ENCODE measurements at regions not wholly inside any gene's neighbourhood (a gene's known extent, or its start where the extent isn't known, plus 50 kb on each side); places are given as distances from the start of the nearest gene placed in this dataset.

DNA sequence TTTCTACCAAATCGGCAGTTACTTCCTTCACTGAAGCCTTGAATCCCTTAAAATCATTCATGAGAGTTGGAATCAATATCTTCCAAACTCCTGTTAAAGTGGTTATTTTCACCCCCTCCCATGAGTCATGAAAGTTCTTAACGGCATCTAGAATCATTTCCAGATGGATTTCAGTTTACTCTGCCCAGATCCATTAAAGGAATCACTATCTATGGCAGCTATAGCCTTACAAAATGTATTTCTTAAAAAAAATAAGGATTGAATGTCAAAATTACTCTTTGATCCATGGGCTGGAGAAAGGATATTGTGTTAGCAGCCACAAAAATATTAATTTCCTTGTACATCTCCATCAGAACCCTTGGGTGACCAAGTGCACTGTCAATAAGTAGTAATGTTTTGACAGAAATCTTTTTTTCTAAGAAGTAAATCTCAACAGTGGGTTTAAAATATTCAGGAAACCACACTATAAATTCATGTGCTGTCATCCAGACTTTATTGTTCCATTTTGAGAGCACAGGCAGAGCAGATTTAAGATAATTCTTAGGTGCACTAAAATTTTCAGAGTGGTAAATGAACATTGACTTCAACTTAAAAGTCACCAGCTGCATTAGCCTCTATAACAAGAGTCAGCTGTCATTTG lies 767.7 kb downstream of the DTWD2 start:
- Histone ChIP-seq H3K4me2 (ENCODE audit: control insufficient read depth, extremely low read depth, insufficient read depth, low read depth, low read length) (no peak overlapping the region), H3K9ac (ENCODE audit: control insufficient read depth, extremely low read depth, insufficient read depth, low read length) (no peak overlapping the region), H3K79me2 (ENCODE audit: control insufficient read depth, insufficient read depth, low read length) (no peaks in the 10 kb centered on the region), H3K9me1 (ENCODE audit: control insufficient read depth, extremely low read depth, insufficient read depth, low read length) (no peaks in the 10 kb centered on the region), H3K27ac (ENCODE audit: control insufficient read depth, insufficient read depth, low read length) (no peak overlapping the region), H4K20me1 (ENCODE audit: control insufficient read depth, extremely low read depth, insufficient read depth, low read length) (no peaks in the 10 kb centered on the region), H3K27me3 (ENCODE audit: control insufficient read depth, extremely low read depth, insufficient read depth, low read length) (no peaks in the 10 kb centered on the region), H3K4me1 (ENCODE audit: control insufficient read depth, extremely low read depth, insufficient read depth, low read length) (no peaks in the 10 kb centered on the region), H3K4me3 (ENCODE audit: control insufficient read depth in 2 of 3, extremely low read depth in 1 of 3, insufficient read depth in 2 of 3, low read depth in 1 of 3, low read length in 3 of 3) (no peak overlapping the region), H2AFZ (ENCODE audit: control insufficient read depth, low read length) (no peak overlapping the region), H3K9me3 (ENCODE audit: control insufficient read depth, low read depth, low read length) (no peaks in the 10 kb centered on the region), H3K36me3 (ENCODE audit: control insufficient read depth in 2 of 2, extremely low read depth in 1 of 2, insufficient read depth in 2 of 2, low read length in 2 of 2) (no peaks in the 10 kb centered on the region)
- dilution Hi-C loops (cut with MboI; ENCODE audit: extremely low pct_ligation_motif_present, low sequenced_read_pairs): no loop called here
- FAIRE-seq (no peak), DNase-seq (ENCODE audit: low read depth, low spot score) (no peak)
- TF ChIP-seq, protein P1, sequence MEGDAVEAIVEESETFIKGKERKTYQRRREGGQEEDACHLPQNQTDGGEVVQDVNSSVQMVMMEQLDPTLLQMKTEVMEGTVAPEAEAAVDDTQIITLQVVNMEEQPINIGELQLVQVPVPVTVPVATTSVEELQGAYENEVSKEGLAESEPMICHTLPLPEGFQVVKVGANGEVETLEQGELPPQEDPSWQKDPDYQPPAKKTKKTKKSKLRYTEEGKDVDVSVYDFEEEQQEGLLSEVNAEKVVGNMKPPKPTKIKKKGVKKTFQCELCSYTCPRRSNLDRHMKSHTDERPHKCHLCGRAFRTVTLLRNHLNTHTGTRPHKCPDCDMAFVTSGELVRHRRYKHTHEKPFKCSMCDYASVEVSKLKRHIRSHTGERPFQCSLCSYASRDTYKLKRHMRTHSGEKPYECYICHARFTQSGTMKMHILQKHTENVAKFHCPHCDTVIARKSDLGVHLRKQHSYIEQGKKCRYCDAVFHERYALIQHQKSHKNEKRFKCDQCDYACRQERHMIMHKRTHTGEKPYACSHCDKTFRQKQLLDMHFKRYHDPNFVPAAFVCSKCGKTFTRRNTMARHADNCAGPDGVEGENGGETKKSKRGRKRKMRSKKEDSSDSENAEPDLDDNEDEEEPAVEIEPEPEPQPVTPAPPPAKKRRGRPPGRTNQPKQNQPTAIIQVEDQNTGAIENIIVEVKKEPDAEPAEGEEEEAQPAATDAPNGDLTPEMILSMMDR (optimal IDR thresholded peaks at IDR 0.05 in 1 of 3, IDR thresholded peaks at IDR 0.05 in 1 of 3, conservative IDR thresholded peaks at IDR 0.05 in 1 of 3; ENCODE audit: extremely low read depth in 1 of 3, insufficient read depth in 2 of 3, low read length in 3 of 3): no peak
- TF ChIP-seq EZH2 (IDR thresholded peaks at IDR 0.05; ENCODE audit: low read length): no peak

DNA sequence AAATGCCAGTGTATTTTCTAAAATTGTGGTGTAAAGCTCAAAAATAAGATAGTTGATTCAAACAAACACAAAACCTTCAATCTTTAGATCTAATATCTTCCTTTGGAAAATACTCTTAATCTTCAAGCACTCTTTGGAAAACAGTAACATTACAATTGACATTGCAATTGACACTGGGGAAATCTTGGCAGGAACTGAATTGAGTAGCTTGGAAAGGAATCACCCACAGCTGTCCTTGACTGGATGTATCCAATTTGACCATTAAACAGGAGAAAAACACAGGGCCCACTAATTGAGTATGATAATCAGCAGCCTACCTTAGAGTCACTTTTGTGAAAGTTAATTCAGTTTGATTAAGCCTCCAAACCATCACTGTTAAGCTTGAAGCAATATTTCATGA lies 776.7 kb downstream of the DTWD2 start:
- dilution Hi-C loops (cut with MboI; ENCODE audit: extremely low pct_ligation_motif_present, low sequenced_read_pairs): no loop called here
- TF ChIP-seq, protein P1 (optimal IDR thresholded peaks at IDR 0.05 in 1 of 3, IDR thresholded peaks at IDR 0.05 in 1 of 3, conservative IDR thresholded peaks at IDR 0.05 in 1 of 3; ENCODE audit: extremely low read depth in 1 of 3, insufficient read depth in 2 of 3, low read length in 3 of 3): no peak
- no peak for TF ChIP-seq EZH2 (IDR thresholded peaks at IDR 0.05; ENCODE audit: low read length)
- Histone ChIP-seq H3K9ac (ENCODE audit: control insufficient read depth, extremely low read depth, insufficient read depth, low read length) (no peak overlapping the region), H3K27me3 (ENCODE audit: control insufficient read depth, extremely low read depth, insufficient read depth, low read length) (no peaks in the 10 kb centered on the region), H3K4me2 (ENCODE audit: control insufficient read depth, extremely low read depth, insufficient read depth, low read depth, low read length) (no peak overlapping the region), H4K20me1 (ENCODE audit: control insufficient read depth, extremely low read depth, insufficient read depth, low read length) (no peaks in the 10 kb centered on the region), H3K4me3 (ENCODE audit: control insufficient read depth in 2 of 3, extremely low read depth in 1 of 3, insufficient read depth in 2 of 3, low read depth in 1 of 3, low read length in 3 of 3) (no peak overlapping the region), H3K79me2 (ENCODE audit: control insufficient read depth, insufficient read depth, low read length) (no peaks in the 10 kb centered on the region), H3K9me1 (ENCODE audit: control insufficient read depth, extremely low read depth, insufficient read depth, low read length) (no peaks in the 10 kb centered on the region), H3K9me3 (ENCODE audit: control insufficient read depth, low read depth, low read length) (no peaks in the 10 kb centered on the region), H2AFZ (ENCODE audit: control insufficient read depth, low read length) (no peak overlapping the region), H3K4me1 (ENCODE audit: control insufficient read depth, extremely low read depth, insufficient read depth, low read length) (no peaks in the 10 kb centered on the region), H3K36me3 (ENCODE audit: control insufficient read depth in 2 of 2, extremely low read depth in 1 of 2, insufficient read depth in 2 of 2, low read length in 2 of 2) (no peaks in the 10 kb centered on the region), H3K27ac (ENCODE audit: control insufficient read depth, insufficient read depth, low read length) (no peak overlapping the region)
- DNase-seq (ENCODE audit: low read depth, low spot score) (no peak), FAIRE-seq (no peak)

Measured in keratinocyte (primary cell).